ENCODE measurements at regions not wholly inside any gene's neighbourhood (a gene's known extent, or its start where the extent isn't known, plus 50 kb on each side); places are given as distances from the start of the nearest gene placed in this dataset.

GRCh38 chr14:71206766-71207371 is 299.6 kb downstream of the PCNX1 start:
- Histone ChIP-seq H3K4me3 (no peak overlapping the region), H3K27ac (no peak overlapping the region), H3K36me3 (no peaks in the 10 kb centered on the region), H3K4me1 (replicated peaks) (no peaks in the 10 kb centered on the region), H3K27me3 (replicated peaks; ENCODE audit: insufficient read depth) (no peaks in the 10 kb centered on the region), H3K9me3 (no peaks in the 10 kb centered on the region)
- intact Hi-C loops (cut with DNase I), result no loop called here
- no peak for DNase-seq (ENCODE audit: low spot score)
- WGBS, result 66% methylated on average over 7 of the region's 7 CpGs
- TF ChIP-seq POLR2A (IDR thresholded peaks at IDR 0.05) (no peak), POLR2AphosphoS5 (IDR thresholded peaks at IDR 0.05) (no peak), CTCF (IDR thresholded peaks at IDR 0.05) (no peak)

- no peaks in the 10 kb centered on the region for H3K36me3 ChIP-seq
- no peak for TF ChIP-seq POLR2AphosphoS5 (IDR thresholded peaks at IDR 0.05)
- no peak for TF ChIP-seq CTCF (IDR thresholded peaks at IDR 0.05)
- H3K27ac ChIP-seq, result no peak overlapping the region
- WGBS, result 95% methylated on average over 6 of the region's 6 CpGs
- H3K9me3 ChIP-seq, result no peaks in the 10 kb centered on the region
- H3K4me1 ChIP-seq (replicated peaks), result no peaks in the 10 kb centered on the region
- H3K27me3 ChIP-seq (replicated peaks; ENCODE audit: insufficient read depth), result no peaks in the 10 kb centered on the region
- intact Hi-C loops (cut with DNase I), result no loop called here
- H3K4me3 ChIP-seq, result no peak overlapping the region
- DNase-seq (ENCODE audit: low spot score), result no peak
These were observed 301.6 kb downstream of the PCNX1 start for GRCh38 chr14:71208702-71209357.

DNA sequence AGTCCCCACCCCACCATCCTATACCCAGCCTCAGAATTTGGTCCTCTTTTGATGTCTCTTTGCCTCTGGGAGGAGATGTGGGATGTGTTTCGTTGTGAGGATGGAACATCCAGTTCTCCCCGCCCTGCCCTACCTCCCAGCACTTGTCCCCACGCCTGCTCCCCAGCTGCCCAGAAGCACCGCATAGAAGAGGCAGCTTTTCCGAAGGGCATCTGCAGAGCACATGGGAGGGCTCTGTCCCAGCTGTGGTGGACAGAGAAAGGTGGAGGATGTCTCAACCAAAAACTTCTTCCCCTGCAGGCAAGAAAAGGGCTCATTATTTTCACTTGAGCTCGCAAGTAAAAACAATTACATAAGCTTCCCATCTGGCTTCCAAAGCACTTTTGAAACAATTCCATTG is 302.6 kb downstream of the PCNX1 start:
- H3K36me3 ChIP-seq, result no peaks in the 10 kb centered on the region
- 78% methylated on average over 6 of the region's 6 CpGs for WGBS
- H3K27ac ChIP-seq, result no peak overlapping the region
- no peak overlapping the region for H3K4me3 ChIP-seq
- intact Hi-C loops (cut with DNase I), result no loop called here
- TF ChIP-seq CTCF (IDR thresholded peaks at IDR 0.05) (no peak), POLR2A (IDR thresholded peaks at IDR 0.05) (no peak), POLR2AphosphoS5 (IDR thresholded peaks at IDR 0.05) (no peak)
- no peak for DNase-seq (ENCODE audit: low spot score)
- H3K9me3 ChIP-seq, result no peaks in the 10 kb centered on the region
- H3K4me1 ChIP-seq (replicated peaks), result no peaks in the 10 kb centered on the region
- no peaks in the 10 kb centered on the region for H3K27me3 ChIP-seq (replicated peaks; ENCODE audit: insufficient read depth)

DNA sequence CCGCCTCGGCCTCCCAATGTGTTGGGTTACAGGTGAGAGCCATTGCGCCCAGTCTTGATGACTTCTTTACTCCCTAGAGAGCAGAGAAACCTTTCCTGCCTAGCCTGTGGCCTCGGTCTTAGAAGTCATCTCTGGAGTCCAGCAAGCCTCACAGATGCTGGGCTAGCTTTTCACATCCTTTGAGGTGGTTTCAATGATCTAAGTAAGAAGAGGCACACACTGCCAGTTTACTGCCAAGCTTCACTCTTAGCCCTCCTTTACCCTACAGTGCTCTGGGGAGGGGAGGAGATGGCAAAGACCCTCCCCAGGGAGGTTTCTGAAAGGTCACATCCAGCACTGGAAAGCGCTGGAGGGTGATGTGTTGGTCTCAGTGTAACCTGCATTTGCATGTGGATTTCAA is 304.8 kb downstream of the PCNX1 start:
- WGBS, result 95% methylated on average over 5 of the region's 5 CpGs
- DNase-seq (ENCODE audit: low spot score), result no peak
- no peak overlapping the region for H3K4me3 ChIP-seq
- no peaks in the 10 kb centered on the region for H3K9me3 ChIP-seq
- H3K4me1 ChIP-seq (replicated peaks), result no peaks in the 10 kb centered on the region
- H3K27me3 ChIP-seq (replicated peaks; ENCODE audit: insufficient read depth), result no peaks in the 10 kb centered on the region
- H3K27ac ChIP-seq, result no peak overlapping the region
- intact Hi-C loops (cut with DNase I), result no loop called here
- TF ChIP-seq CTCF (IDR thresholded peaks at IDR 0.05) (no peak), POLR2AphosphoS5 (IDR thresholded peaks at IDR 0.05) (no peak), POLR2A (IDR thresholded peaks at IDR 0.05) (no peak)
- no peaks in the 10 kb centered on the region for H3K36me3 ChIP-seq

DNA sequence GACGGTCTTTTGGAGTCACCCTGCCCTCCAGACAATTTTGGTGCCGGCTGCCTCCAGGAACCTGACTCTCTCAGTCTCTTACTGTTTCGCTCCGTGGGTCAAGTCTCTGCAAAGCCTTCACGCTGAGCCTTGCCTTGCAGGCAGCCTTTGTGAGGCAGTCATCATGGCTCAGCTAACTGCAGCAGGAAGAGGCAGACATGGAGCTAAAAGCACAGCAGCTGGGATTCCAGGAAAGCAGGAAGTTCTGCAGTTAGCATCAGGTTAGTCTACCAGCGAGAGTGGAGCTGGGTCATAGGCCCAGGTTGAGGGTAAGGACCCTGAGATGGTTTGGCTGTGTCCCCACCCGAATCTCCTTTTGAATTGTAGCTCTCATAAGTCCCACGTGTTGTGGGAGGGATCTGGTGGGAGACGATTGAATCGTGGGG is 305.4 kb downstream of the PCNX1 start:
- intact Hi-C loops (cut with DNase I), result no loop called here
- DNase-seq (ENCODE audit: low spot score), result no peak
- Histone ChIP-seq H3K9me3 (no peaks in the 10 kb centered on the region), H3K4me3 (no peak overlapping the region), H3K27me3 (replicated peaks; ENCODE audit: insufficient read depth) (no peaks in the 10 kb centered on the region), H3K36me3 (no peaks in the 10 kb centered on the region), H3K4me1 (replicated peaks) (no peaks in the 10 kb centered on the region), H3K27ac (no peak overlapping the region)
- TF ChIP-seq POLR2AphosphoS5 (IDR thresholded peaks at IDR 0.05), result no peak
- WGBS, result 68% methylated on average over 10 of the region's 10 CpGs

Measured in prostate gland (tissue), 2 donors.